ENCODE measurements at regions not wholly inside any gene's neighbourhood (a gene's known extent, or its start where the extent isn't known, plus 50 kb on each side); places are given as distances from the start of the nearest gene placed in this dataset.
"Not testable (repeated sequence)": the region's sequence is repeated elsewhere in the genome, so short reads cannot be mapped to it uniquely, and the experiment has no call there.

- not testable (repeated sequence) for TF ChIP-seq POLR2A (IDR thresholded peaks at IDR 0.05; ENCODE audit: low read depth, low read length); POLR2AphosphoS5 (IDR thresholded peaks at IDR 0.05; ENCODE audit: low read depth, low read length); TAF1 (IDR thresholded peaks at IDR 0.05; ENCODE audit: borderline replicate concordance, low read depth, low read length)
These were observed 558.8 kb downstream of the ADGRL2 start for GRCh38 chr1:82359541-82359940.
